GM12874 (cell line): ENCODE measurements at regions not wholly inside any gene's neighbourhood (a gene's known extent, or its start where the extent isn't known, plus 50 kb on each side); places are given as distances from the start of the nearest gene placed in this dataset.

ENCODE experiments used
- CTCF ChIP-seq: IDR thresholded peaks from 2 replicates; pipeline ENCODE4 v1.5.1; 2011; ENCODE audit warnings: low read depth, mild to moderate bottlenecking, control low read depth, low read length, moderate library complexity; ENCODE audit not compliant: insufficient read depth

- no peak for TF ChIP-seq CTCF
Measured at GRCh38 chr3:24951180-24951579, 456.5 kb upstream of the THRB start.

- TF ChIP-seq CTCF, result no peak
Measured at GRCh38 chr3:24952388-24952787, 457.7 kb upstream of the THRB start.

- no peak for TF ChIP-seq CTCF
Measured at GRCh38 chr3:24953060-24953771, 458.6 kb upstream of the THRB start.

- no peak for TF ChIP-seq CTCF
Measured at GRCh38 chr3:24956613-24957012, 462.0 kb upstream of the THRB start.

GRCh38 chr3:24958271-24958670, 463.6 kb upstream of the THRB start:
- no peak for TF ChIP-seq CTCF

- no peak for TF ChIP-seq CTCF
Measured at GRCh38 chr3:24958910-24959447, 464.3 kb upstream of the THRB start.

- peak; percentile 32 for TF ChIP-seq CTCF
Measured at GRCh38 chr3:24963762-24964625, 464.1 kb upstream of the RARB start.
